Stomach (tissue), 8 donors: ENCODE measurements at regions not wholly inside any gene's neighbourhood (a gene's known extent, or its start where the extent isn't known, plus 50 kb on each side); places are given as distances from the start of the nearest gene placed in this dataset.

ENCODE experiments used
- DNase-seq, 2 donors: peaks; one replicate each; pipeline versions ENCODE4 v3.0.0 to v3.0.0-alpha.2; 2013 to 2019
- H3K27ac ChIP-seq, 5 donors: fragments of 200-600 bp in 4 of 5; sonication (generic) in 4 of 5; one replicate each; pipeline ENCODE4 v1.5.1; 2013 to 2019; ENCODE audit warnings: mild to moderate bottlenecking in 1 of 5, moderate library complexity in 1 of 5
- H3K27me3 ChIP-seq, 3 donors: fragments of 200-600 bp; sonication (generic); one replicate each; pipeline ENCODE4 v1.5.1; 2017 to 2019; ENCODE audit warnings: mixed run types in 1 of 3
- H3K36me3 ChIP-seq, 4 donors: fragments of 200-600 bp; sonication (generic); 1 replicate in 3 of 4; 2 replicates in 1 of 4; pipeline ENCODE4 v1.5.1; 2016 to 2019
- H3K4me1 ChIP-seq, 4 donors: fragments of 200-600 bp; sonication (generic); one replicate each; pipeline ENCODE4 v1.5.1; 2016 to 2019
- H3K4me3 ChIP-seq, 4 donors: fragments of 200-600 bp; sonication (generic) in 3 of 4; one replicate each; pipeline ENCODE4 v1.5.1; 2016 to 2019; ENCODE audit warnings: mild to moderate bottlenecking in 1 of 4
- H3K9me3 ChIP-seq, 4 donors: fragments of 200-600 bp; sonication (generic); one replicate each; pipeline ENCODE4 v1.5.1; 2016 to 2019
- EP300 ChIP-seq: sonication (generic); formaldehyde crosslinking; IDR thresholded peaks from one replicate; pipeline ENCODE4 v1.6.1; 2017; ENCODE audit warnings: antibody characterized with exemption
- POLR2A ChIP-seq, 4 donors: fragments of 450-650 bp; IDR thresholded peaks; one replicate each; pipeline ENCODE4 v1.6.1; 2016; ENCODE audit warnings: antibody characterized with exemption in 4 of 4, control low read depth in 2 of 4, mild to moderate bottlenecking in 1 of 4, moderate library complexity in 1 of 4
- POLR2AphosphoS5 ChIP-seq, 3 donors: sonication (generic); formaldehyde crosslinking; IDR thresholded peaks; one replicate each; pipeline ENCODE4 v1.6.1; 2016; ENCODE audit warnings: antibody characterized with exemption in 3 of 3
- WGBS, 5 donors: extraction: QIAGEN DNeasy Blood & Tissue Kit in 3 of 5; methylation state at CpG; one replicate each; pipeline versions ENCODE4 v1.1.5 to v1.1.7; 2013 to 2018; 5-methylcytosine and 5-hydroxymethylcytosine counted together
- intact Hi-C: fragments of 100-400 bp; cut with DNase I; formaldehyde crosslinking; loops from one replicate; pipeline ENCODE4 v1.15.1; 2023; ENCODE audit warnings: low total_unique reads
- TF ChIP-seq, protein P1 (sequence below), 7 experiments: fragments of 450-650 bp in 4 of 7; fragments of 200-600 bp in 3 of 7; sonication (generic) in 3 of 7; IDR thresholded peaks; one replicate each; pipeline ENCODE4 v1.5.1; 2016 to 2019; ENCODE audit warnings: antibody characterized with exemption in 7 of 7, control low read depth in 2 of 7, mild to moderate bottlenecking in 1 of 7
- donor health status: healthy with polysubstance abuse.
- donor health status: Bipolar disorder and iron deficiency.
- donor health status: healthy.

DNA sequence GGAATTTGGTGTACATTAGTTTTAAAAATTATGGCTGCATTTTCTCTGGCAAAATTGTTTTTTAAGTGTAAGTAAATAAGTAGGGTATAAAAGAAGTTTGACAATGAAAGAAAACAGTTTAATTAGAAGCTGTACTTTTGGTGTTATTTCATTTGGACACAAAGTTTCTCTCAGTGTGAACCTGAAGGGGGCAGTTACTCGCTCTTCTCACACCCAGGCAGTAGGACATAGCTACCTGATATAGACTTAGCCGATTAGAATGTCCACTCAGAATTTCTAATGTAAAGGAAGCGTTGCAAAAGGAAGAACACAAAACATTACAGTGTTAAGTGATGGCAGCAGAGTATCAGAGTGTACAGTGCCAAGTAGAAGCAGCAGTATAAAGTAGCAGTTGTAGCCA lies 311.9 kb upstream of the TECRL start:
- Histone ChIP-seq H3K4me1 (no peaks in the 10 kb centered on the region), H3K4me3 (no peak overlapping the region), H3K9me3 (no peaks in the 10 kb centered on the region), H3K27me3 (no peaks in the 10 kb centered on the region), H3K36me3 (no peaks in the 10 kb centered on the region), H3K27ac (no peak overlapping the region)
- 75 to 86% (median 78%) methylated on average over 3 of the region's 3 CpGs for WGBS, 5 donors
- DNase-seq: no peak
- TF ChIP-seq EP300 (no peak), POLR2AphosphoS5 (IDR thresholded peaks at IDR 0.05) (no peak), POLR2A (IDR thresholded peaks at IDR 0.05) (no peak)
- TF ChIP-seq, protein P1, sequence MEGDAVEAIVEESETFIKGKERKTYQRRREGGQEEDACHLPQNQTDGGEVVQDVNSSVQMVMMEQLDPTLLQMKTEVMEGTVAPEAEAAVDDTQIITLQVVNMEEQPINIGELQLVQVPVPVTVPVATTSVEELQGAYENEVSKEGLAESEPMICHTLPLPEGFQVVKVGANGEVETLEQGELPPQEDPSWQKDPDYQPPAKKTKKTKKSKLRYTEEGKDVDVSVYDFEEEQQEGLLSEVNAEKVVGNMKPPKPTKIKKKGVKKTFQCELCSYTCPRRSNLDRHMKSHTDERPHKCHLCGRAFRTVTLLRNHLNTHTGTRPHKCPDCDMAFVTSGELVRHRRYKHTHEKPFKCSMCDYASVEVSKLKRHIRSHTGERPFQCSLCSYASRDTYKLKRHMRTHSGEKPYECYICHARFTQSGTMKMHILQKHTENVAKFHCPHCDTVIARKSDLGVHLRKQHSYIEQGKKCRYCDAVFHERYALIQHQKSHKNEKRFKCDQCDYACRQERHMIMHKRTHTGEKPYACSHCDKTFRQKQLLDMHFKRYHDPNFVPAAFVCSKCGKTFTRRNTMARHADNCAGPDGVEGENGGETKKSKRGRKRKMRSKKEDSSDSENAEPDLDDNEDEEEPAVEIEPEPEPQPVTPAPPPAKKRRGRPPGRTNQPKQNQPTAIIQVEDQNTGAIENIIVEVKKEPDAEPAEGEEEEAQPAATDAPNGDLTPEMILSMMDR (IDR thresholded peaks at IDR 0.05): no peak
- intact Hi-C loops: no loop called here

GRCh38 chr4:64718091-64718490 lies 308.8 kb upstream of the TECRL start:
- no peaks in the 10 kb centered on the region for H3K36me3 ChIP-seq
- H3K4me3 ChIP-seq: no peak overlapping the region
- no peak for TF ChIP-seq POLR2AphosphoS5 (IDR thresholded peaks at IDR 0.05)
- TF ChIP-seq, protein P1 (IDR thresholded peaks at IDR 0.05): no peak
- TF ChIP-seq POLR2A (IDR thresholded peaks at IDR 0.05): no peak
- no peak for TF ChIP-seq EP300
- WGBS, 5 donors: 85 to 97% (median 90%) methylated on average over 3 of the region's 3 CpGs
- no peaks in the 10 kb centered on the region for H3K27me3 ChIP-seq
- intact Hi-C loops: no loop called here
- H3K27ac ChIP-seq: no peak overlapping the region
- DNase-seq: no peak
- H3K4me1 ChIP-seq: no peaks in the 10 kb centered on the region
- no peaks in the 10 kb centered on the region for H3K9me3 ChIP-seq

DNA sequence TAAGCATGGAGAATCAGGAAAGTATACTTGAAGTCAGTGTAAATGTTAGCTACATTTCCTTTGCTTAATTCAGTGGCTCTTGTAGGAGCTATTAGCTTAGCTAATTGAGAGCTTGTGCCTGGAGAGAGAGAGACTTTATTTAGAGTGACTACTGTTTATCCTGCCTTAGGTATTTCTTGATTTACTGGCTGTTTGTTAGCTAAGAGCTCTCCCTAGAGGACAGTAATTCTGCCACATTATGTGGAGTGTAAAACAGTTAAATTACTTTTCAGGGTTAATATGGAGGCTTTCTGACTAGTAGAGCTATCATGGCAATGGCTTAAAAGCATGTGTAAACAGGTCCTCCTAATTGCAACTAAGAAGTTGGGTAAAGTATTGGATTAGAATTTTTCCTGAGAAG lies 306.5 kb upstream of the TECRL start:
- H3K9me3 ChIP-seq: no peaks in the 10 kb centered on the region
- DNase-seq: no peak
- no peak overlapping the region for H3K27ac ChIP-seq
- H3K36me3 ChIP-seq: no peaks in the 10 kb centered on the region
- TF ChIP-seq POLR2A (IDR thresholded peaks at IDR 0.05) (no peak), EP300 (no peak), POLR2AphosphoS5 (IDR thresholded peaks at IDR 0.05) (no peak)
- TF ChIP-seq, protein P1 (IDR thresholded peaks at IDR 0.05): no peak
- no peaks in the 10 kb centered on the region for H3K27me3 ChIP-seq
- no peaks in the 10 kb centered on the region for H3K4me1 ChIP-seq
- H3K4me3 ChIP-seq: no peak overlapping the region
- intact Hi-C loops: no loop called here

DNA sequence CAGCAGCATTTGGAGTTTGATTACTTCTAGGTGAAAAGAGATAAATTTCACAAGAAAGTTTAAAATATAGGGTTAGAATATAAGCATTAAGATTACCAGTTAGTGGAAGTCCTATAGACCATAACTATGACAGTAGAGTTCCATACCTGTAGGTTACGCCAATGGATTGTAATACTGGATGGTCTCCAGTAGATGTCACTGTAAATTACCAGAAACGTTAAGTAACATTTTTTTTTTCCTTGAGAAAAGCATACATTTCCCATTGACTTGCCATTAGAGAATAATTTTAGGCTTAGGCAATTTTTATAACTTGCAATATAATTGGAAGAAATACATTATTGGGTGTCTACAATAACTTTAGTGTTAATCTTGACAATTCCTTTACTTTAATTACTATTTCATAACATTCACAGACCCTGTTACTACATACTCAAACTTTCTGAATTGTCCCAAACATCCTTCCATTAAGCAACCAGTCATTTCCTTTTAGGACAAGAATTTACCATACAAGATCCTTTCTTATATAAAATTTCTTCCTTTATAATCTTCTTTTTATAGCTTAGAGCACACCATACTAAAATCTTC lies 304.1 kb upstream of the TECRL start:
- no peaks in the 10 kb centered on the region for H3K9me3 ChIP-seq
- no peaks in the 10 kb centered on the region for H3K27me3 ChIP-seq
- no peaks in the 10 kb centered on the region for H3K36me3 ChIP-seq
- H3K4me3 ChIP-seq: no peak overlapping the region
- H3K27ac ChIP-seq: no peak overlapping the region
- no peaks in the 10 kb centered on the region for H3K4me1 ChIP-seq
- TF ChIP-seq, protein P1 (IDR thresholded peaks at IDR 0.05): peak in 2 of 7 experiments; percentile 22 to 25
- no peak for TF ChIP-seq POLR2AphosphoS5 (IDR thresholded peaks at IDR 0.05)
- WGBS, 5 donors: 0 to 9% (median 8%) methylated on average over 2 of the region's 2 CpGs
- intact Hi-C loops: no loop called here
- DNase-seq: peak in 1 of 2 donors; percentile 22
